ENCODE measurements at regions not wholly inside any gene's neighbourhood (a gene's known extent, or its start where the extent isn't known, plus 50 kb on each side); places are given as distances from the start of the nearest gene placed in this dataset.
A peak's percentile ranks its signal among the peaks of the same experiment; 100 is the strongest.

GRCh38 chr6:114436691-114437090, 93.9 kb upstream of the HS3ST5 start:
- no peaks in the 10 kb centered on the region for H3K27me3 ChIP-seq (ENCODE audit: control insufficient read depth, insufficient read depth, low read length)
- DNase-seq: no peak
- no peaks in the 10 kb centered on the region for H3K36me3 ChIP-seq (replicated peaks; ENCODE audit: control insufficient read depth, insufficient read depth, low read length)
- no peak overlapping the region for H3K4me3 ChIP-seq (ENCODE audit: insufficient read depth, low read depth, low read length)

DNA sequence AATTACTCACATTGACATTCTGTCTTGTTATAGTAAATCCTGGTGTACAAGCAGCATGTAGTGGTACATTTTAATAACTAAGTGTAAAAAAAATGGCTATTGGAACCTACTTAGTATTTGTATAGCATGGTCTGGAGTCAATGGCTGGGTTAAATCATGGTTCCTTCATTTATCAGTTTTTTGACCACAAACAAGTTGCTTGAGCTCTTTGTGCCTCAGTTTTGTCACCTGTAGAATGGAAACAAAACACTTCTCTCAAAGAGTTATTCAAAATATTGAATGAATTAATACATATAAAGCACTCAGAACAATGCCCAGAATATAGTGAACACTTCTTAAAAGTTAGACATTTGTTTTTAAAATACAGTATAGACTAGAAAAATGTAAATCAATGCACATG, 93.2 kb upstream of the HS3ST5 start:
- H3K4me3 ChIP-seq (ENCODE audit: insufficient read depth, low read depth, low read length): no peak overlapping the region
- H3K27me3 ChIP-seq (ENCODE audit: control insufficient read depth, insufficient read depth, low read length): no peaks in the 10 kb centered on the region
- H3K36me3 ChIP-seq (replicated peaks; ENCODE audit: control insufficient read depth, insufficient read depth, low read length): no peaks in the 10 kb centered on the region
- DNase-seq: no peak

GRCh38 chr6:114432400-114432799, 89.6 kb upstream of the HS3ST5 start:
- Histone ChIP-seq H3K36me3 (replicated peaks; ENCODE audit: control insufficient read depth, insufficient read depth, low read length) (no peaks in the 10 kb centered on the region), H3K4me3 (ENCODE audit: insufficient read depth, low read depth, low read length) (no peak overlapping the region), H3K27me3 (ENCODE audit: control insufficient read depth, insufficient read depth, low read length) (no peaks in the 10 kb centered on the region)
- DNase-seq: peak; percentile 8

GRCh38 chr6:114431641-114432040, 88.8 kb upstream of the HS3ST5 start:
- H3K4me3 ChIP-seq (ENCODE audit: insufficient read depth, low read depth, low read length): no peak overlapping the region
- DNase-seq: no peak
- no peaks in the 10 kb centered on the region for H3K36me3 ChIP-seq (replicated peaks; ENCODE audit: control insufficient read depth, insufficient read depth, low read length)
- no peaks in the 10 kb centered on the region for H3K27me3 ChIP-seq (ENCODE audit: control insufficient read depth, insufficient read depth, low read length)

- DNase-seq: no peak
- Histone ChIP-seq H3K27me3 (ENCODE audit: control insufficient read depth, insufficient read depth, low read length) (no peaks in the 10 kb centered on the region), H3K4me3 (ENCODE audit: insufficient read depth, low read depth, low read length) (no peak overlapping the region), H3K36me3 (replicated peaks; ENCODE audit: control insufficient read depth, insufficient read depth, low read length) (no peaks in the 10 kb centered on the region)
These were observed 87.8 kb upstream of the HS3ST5 start for GRCh38 chr6:114430534-114431124.

- Histone ChIP-seq H3K36me3 (replicated peaks; ENCODE audit: control insufficient read depth, insufficient read depth, low read length) (no peaks in the 10 kb centered on the region; the same call in 1 of the 2 replicates), H3K27me3 (ENCODE audit: control insufficient read depth, insufficient read depth, low read length) (no peaks in the 10 kb centered on the region), H3K4me3 (ENCODE audit: insufficient read depth, low read depth, low read length) (no peak overlapping the region)
- DNase-seq: no peak
These were observed 85.5 kb upstream of the HS3ST5 start for GRCh38 chr6:114428341-114428740.

DNA sequence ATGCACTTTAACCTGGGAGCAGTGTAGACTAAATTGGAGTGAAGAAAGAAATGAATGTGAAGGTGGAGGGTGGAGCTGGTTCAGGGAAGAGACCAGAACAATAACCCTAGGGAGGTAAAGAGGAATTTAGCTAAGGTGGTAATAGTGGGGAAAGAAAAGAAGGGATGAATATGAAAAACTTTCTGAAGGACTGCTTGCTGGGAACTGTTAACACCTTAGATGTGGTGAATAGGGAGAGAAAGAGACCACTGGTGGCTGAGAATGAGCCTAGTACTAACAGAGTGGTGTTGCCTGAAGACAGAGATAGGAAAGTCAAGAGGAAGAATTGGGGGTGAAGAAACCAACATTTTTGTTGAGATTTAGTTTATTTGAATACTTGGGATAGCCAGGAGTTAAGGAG, 78.4 kb upstream of the HS3ST5 start:
- DNase-seq: peak; percentile 2
- no peak overlapping the region for H3K4me3 ChIP-seq (ENCODE audit: insufficient read depth, low read depth, low read length)
- H3K36me3 ChIP-seq (replicated peaks; ENCODE audit: control insufficient read depth, insufficient read depth, low read length): no peaks in the 10 kb centered on the region; the same call in 1 of the 2 replicates
- H3K27me3 ChIP-seq (ENCODE audit: control insufficient read depth, insufficient read depth, low read length): no peaks in the 10 kb centered on the region

DNA sequence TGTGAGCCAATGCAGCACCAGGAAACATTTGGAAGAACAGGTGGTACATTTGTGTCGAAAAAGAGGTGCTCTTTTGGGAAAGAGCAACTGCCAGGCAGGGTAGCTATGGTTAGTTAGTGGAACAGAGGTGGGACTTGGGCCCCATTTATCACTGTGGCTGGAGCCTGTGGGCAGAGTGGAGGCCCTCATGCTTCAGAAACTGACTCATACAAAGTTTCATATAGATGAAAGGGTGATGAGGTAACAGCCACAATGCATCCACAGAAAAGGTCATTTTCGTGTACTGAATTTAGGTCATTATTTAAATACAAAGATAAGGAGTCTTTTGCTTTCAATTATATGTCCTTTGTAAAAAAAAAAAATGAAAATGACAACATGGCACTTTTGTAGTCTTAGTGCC, 76.4 kb upstream of the HS3ST5 start:
- Histone ChIP-seq H3K27me3 (ENCODE audit: control insufficient read depth, insufficient read depth, low read length) (no peaks in the 10 kb centered on the region), H3K4me3 (ENCODE audit: insufficient read depth, low read depth, low read length) (no peak overlapping the region), H3K36me3 (replicated peaks; ENCODE audit: control insufficient read depth, insufficient read depth, low read length) (no peaks in the 10 kb centered on the region)
- DNase-seq: no peak

DNA sequence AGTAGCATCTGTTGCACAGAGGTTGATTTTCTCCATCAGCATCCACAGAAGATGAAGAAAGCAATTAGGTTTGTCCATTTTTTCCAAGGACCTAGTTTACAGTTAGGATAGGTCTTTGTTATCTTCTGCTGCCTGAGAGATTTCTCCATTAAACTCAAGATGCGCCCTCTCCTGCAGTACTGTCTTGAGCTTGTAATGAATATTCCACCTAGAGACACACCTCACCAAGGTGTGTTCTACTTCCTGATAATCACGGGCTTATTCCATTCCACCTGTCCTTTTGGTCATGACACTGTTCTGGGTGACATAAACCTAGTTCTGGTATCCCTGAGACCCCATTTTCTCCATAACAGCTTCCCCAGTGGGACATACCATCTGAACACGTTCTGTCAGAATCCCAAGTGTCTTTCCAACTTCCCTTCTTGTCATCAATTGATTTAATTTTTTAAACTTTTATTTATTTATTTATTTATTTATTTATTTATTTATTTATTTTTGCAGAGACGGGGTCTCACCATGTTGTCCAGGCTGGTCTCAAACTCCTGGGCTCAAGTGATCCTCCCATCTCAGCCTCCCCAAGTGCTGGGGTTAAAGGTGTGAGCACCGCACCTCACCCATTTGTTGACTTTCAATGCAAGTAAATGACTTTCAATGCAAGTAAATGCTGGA, 75.6 kb upstream of the HS3ST5 start:
- no peak for DNase-seq
- no peaks in the 10 kb centered on the region for H3K36me3 ChIP-seq (replicated peaks; ENCODE audit: control insufficient read depth, insufficient read depth, low read length)
- no peaks in the 10 kb centered on the region for H3K27me3 ChIP-seq (ENCODE audit: control insufficient read depth, insufficient read depth, low read length)
- no peak overlapping the region for H3K4me3 ChIP-seq (ENCODE audit: insufficient read depth, low read depth, low read length)

GRCh38 chr6:114407426-114408035, 64.7 kb upstream of the HS3ST5 start:
- no peak for DNase-seq
- H3K27me3 ChIP-seq (ENCODE audit: control insufficient read depth, insufficient read depth, low read length): no peaks in the 10 kb centered on the region
- peaks cover 4% of the 10 kb centered on the region; the same call in 1 of the 2 replicates for H3K36me3 ChIP-seq (replicated peaks; ENCODE audit: control insufficient read depth, insufficient read depth, low read length)
- no peak overlapping the region for H3K4me3 ChIP-seq (ENCODE audit: insufficient read depth, low read depth, low read length)

- H3K36me3 ChIP-seq (replicated peaks; ENCODE audit: control insufficient read depth, insufficient read depth, low read length): peaks cover 4% of the 10 kb centered on the region; the same call in 1 of the 2 replicates
- no peak for DNase-seq
These were observed 61.6 kb upstream of the HS3ST5 start for GRCh38 chr6:114404339-114404955.

DNA sequence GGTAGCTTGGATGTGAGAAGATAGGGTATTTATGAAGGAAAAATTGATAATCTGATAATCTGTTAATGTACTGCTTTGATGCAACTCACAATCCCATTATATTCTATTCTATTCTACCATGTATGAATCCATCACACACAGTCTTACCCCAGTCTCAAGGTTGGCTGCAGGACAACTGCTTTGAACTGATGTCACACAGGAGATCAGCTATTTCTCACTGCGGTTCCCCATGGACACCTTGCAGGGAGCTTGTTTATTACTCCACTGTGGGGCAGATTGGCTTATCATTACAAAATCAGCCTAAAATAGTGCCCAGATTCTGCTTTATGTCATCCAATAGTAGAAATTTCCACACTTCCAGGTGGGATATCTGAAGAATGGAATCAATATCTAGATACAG, 61.0 kb upstream of the HS3ST5 start:
- Histone ChIP-seq H3K36me3 (replicated peaks; ENCODE audit: control insufficient read depth, insufficient read depth, low read length) (peaks cover 4% of the 10 kb centered on the region; the same call in 1 of the 2 replicates), H3K4me3 (ENCODE audit: insufficient read depth, low read depth, low read length) (no peak overlapping the region), H3K27me3 (ENCODE audit: control insufficient read depth, insufficient read depth, low read length) (no peaks in the 10 kb centered on the region)
- DNase-seq: no peak

More at GRCh38 chr6:114404339-114404955, 61.6 kb upstream of the HS3ST5 start:
- Histone ChIP-seq H3K27me3 (ENCODE audit: control insufficient read depth, insufficient read depth, low read length) (no peaks in the 10 kb centered on the region), H3K4me3 (ENCODE audit: insufficient read depth, low read depth, low read length) (no peak overlapping the region)

DNA sequence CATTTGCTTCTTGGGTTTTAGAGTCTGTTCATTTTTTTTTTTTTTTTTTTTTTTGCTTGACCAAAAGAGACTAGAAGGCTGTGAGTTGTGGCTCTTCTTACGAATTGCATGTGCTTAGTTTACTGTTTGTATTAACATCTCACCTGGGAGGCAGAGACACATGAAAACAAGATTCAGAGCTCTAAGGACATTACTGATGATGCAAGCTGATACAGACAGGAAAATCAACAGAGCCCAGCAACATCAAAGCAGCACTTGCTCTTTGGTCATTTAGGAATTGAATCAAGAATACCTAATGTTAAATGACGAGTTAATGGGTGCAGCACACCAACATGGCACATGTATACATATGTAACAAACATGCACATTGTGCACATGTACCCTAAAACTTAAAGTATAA, 55.7 kb upstream of the HS3ST5 start:
- H3K4me3 ChIP-seq (ENCODE audit: insufficient read depth, low read depth, low read length): no peak overlapping the region
- no peaks in the 10 kb centered on the region for H3K27me3 ChIP-seq (ENCODE audit: control insufficient read depth, insufficient read depth, low read length)
- no peaks in the 10 kb centered on the region for H3K36me3 ChIP-seq (replicated peaks; ENCODE audit: control insufficient read depth, insufficient read depth, low read length)
- DNase-seq: no peak
